K562 (cell line): ENCODE measurements at regions not wholly inside any gene's neighbourhood (a gene's known extent, or its start where the extent isn't known, plus 50 kb on each side); places are given as distances from the start of the nearest gene placed in this dataset.

ENCODE experiments used
- E2F4 ChIP-seq: sonication (generic); formaldehyde crosslinking; IDR thresholded peaks from 2 replicates; pipeline ENCODE4 v1.8.0; 2022; ENCODE audit warnings: mild to moderate bottlenecking, low read depth, missing genetic modification reagents
- MXD1 ChIP-seq: fragments of 250-450 bp; sonication (Bioruptor Pico); IDR thresholded peaks from 2 replicates; pipeline ENCODE4 v1.8.0; 2021; ENCODE audit warnings: borderline replicate concordance, mild to moderate bottlenecking, moderate library complexity; ENCODE audit not compliant: poor library complexity, severe bottlenecking
- NRF1 ChIP-seq, 2 experiments: fragments of 450-650 bp; IDR thresholded peaks in 1 of 2; conservative IDR thresholded peaks in 1 of 2; 2 replicates each; pipeline ENCODE4 v1.6.1; 2014; ENCODE audit warnings: mild to moderate bottlenecking in 2 of 2
- SMC3 ChIP-seq: conservative IDR thresholded peaks from 2 replicates; pipeline ENCODE4 v1.6.1; 2011; ENCODE audit warnings: low read depth, low read length, improper control_type of control experiment; ENCODE audit not compliant: insufficient read depth
- ZNF133 ChIP-seq: fragments of 250-450 bp; sonication (Bioruptor Pico); IDR thresholded peaks from 2 replicates; pipeline ENCODE4 v1.4.0; 2020; ENCODE audit warnings: mild to moderate bottlenecking
- ZNF280A ChIP-seq: fragments of 450-650 bp; IDR thresholded peaks from 2 replicates; pipeline ENCODE4 v1.6.1; 2018; ENCODE audit warnings: mild to moderate bottlenecking, low read depth; ENCODE audit not compliant: partially characterized antibody
- ZNF431 ChIP-seq: sonication (generic); formaldehyde crosslinking; IDR thresholded peaks from 2 replicates; pipeline ENCODE4 v1.8.0; 2022; ENCODE audit warnings: mild to moderate bottlenecking, missing genetic modification reagents

GRCh38 chr9:108184009-108184408 is 671.8 kb downstream of the ACTL7B start:
- TF ChIP-seq SMC3 (no peak), ZNF280A (no peak), E2F4 (CRISPR knock-in tag) (no peak), ZNF431 (CRISPR knock-in tag) (no peak), ZNF133 (CRISPR knock-in tag) (no peak), MXD1 (no peak), NRF1 (conservative IDR thresholded peaks at IDR 0.05 in 1 of 2, IDR thresholded peaks at IDR 0.05 in 1 of 2) (no peak)
